Keratinocyte (primary cell): ENCODE measurements at regions not wholly inside any gene's neighbourhood (a gene's known extent, or its start where the extent isn't known, plus 50 kb on each side); places are given as distances from the start of the nearest gene placed in this dataset.

ENCODE experiments used
- DNase-seq: peaks from one replicate; pipeline ENCODE4 v3.0.0-alpha.2; 2011; ENCODE audit warnings: low read depth, missing footprints, low spot score
- FAIRE-seq: peaks from 2 replicates; lab custom pipeline; 2011; peaks lifted over from hg19 to GRCh38; lab: Jason Lieb, UNC
- H2AFZ ChIP-seq: 2 replicates; pipeline ENCODE4 v1.6.0; 2012; ENCODE audit warnings: low read length, control low read depth, inconsistent platforms; ENCODE audit not compliant: control insufficient read depth
- H3K27ac ChIP-seq: 2 replicates; pipeline ENCODE4 v1.5.1; 2011; ENCODE audit warnings: low read length; ENCODE audit not compliant: control insufficient read depth, insufficient read depth
- H3K27me3 ChIP-seq: 3 replicates; pipeline ENCODE4 v1.6.0; 2011; ENCODE audit warnings: low read length; ENCODE audit not compliant: control insufficient read depth, insufficient read depth; ENCODE audit errors: extremely low read depth
- H3K36me3 ChIP-seq, 2 experiments: 2 replicates in 1 of 2; 3 replicates in 1 of 2; pipeline ENCODE4 v1.5.1; 2011; ENCODE audit warnings: low read length in 2 of 2, mild to moderate bottlenecking in 1 of 2; ENCODE audit not compliant: control insufficient read depth in 2 of 2, insufficient read depth in 2 of 2; ENCODE audit errors: extremely low read depth in 1 of 2
- H3K4me1 ChIP-seq: 3 replicates; pipeline ENCODE4 v1.5.1; 2011; ENCODE audit warnings: low read length; ENCODE audit not compliant: control insufficient read depth, insufficient read depth; ENCODE audit errors: extremely low read depth
- H3K4me2 ChIP-seq: 3 replicates; pipeline ENCODE4 v1.6.0; 2011; ENCODE audit warnings: low read depth, low read length; ENCODE audit not compliant: control insufficient read depth, insufficient read depth; ENCODE audit errors: extremely low read depth
- H3K4me3 ChIP-seq, 3 experiments: fragments of 200-600 bp in 1 of 3; sonication (generic) in 1 of 3; 2 replicates in 2 of 3; 3 replicates in 1 of 3; pipeline ENCODE4 v1.5.1; 2011 to 2016; ENCODE audit warnings: low read length in 3 of 3, mild to moderate bottlenecking in 3 of 3, control low read depth in 2 of 3, inconsistent platforms in 1 of 3, low read depth in 1 of 3, mixed read lengths in 1 of 3, mixed run types in 1 of 3, moderate library complexity in 1 of 3; ENCODE audit not compliant: control insufficient read depth in 2 of 3, insufficient read depth in 2 of 3; ENCODE audit errors: extremely low read depth in 1 of 3
- H3K79me2 ChIP-seq: 2 replicates; pipeline ENCODE4 v1.6.0; 2012; ENCODE audit warnings: low read length; ENCODE audit not compliant: control insufficient read depth, insufficient read depth
- H3K9ac ChIP-seq: 3 replicates; pipeline ENCODE4 v1.6.0; 2011; ENCODE audit warnings: low read length; ENCODE audit not compliant: control insufficient read depth, insufficient read depth; ENCODE audit errors: extremely low read depth
- H3K9me1 ChIP-seq: 3 replicates; pipeline ENCODE4 v1.6.0; 2011; ENCODE audit warnings: low read length; ENCODE audit not compliant: control insufficient read depth, insufficient read depth; ENCODE audit errors: extremely low read depth
- H3K9me3 ChIP-seq: 2 replicates; pipeline ENCODE4 v1.5.1; 2012; ENCODE audit warnings: low read depth, low read length; ENCODE audit not compliant: control insufficient read depth
- H4K20me1 ChIP-seq: 3 replicates; pipeline ENCODE4 v1.6.0; 2011; ENCODE audit warnings: low read length; ENCODE audit not compliant: control insufficient read depth, insufficient read depth; ENCODE audit errors: extremely low read depth
- CTCF ChIP-seq, 3 experiments: IDR thresholded peaks in 1 of 3; conservative IDR thresholded peaks in 1 of 3; optimal IDR thresholded peaks in 1 of 3; 2 replicates in 2 of 3; 3 replicates in 1 of 3; pipeline versions ENCODE3 to v1.5.1; 2011; ENCODE audit warnings: low read length in 3 of 3, mild to moderate bottlenecking in 3 of 3, moderate library complexity in 2 of 3, control low read depth in 1 of 3, inconsistent platforms in 1 of 3; ENCODE audit not compliant: insufficient read depth in 2 of 3; ENCODE audit errors: extremely low read depth in 1 of 3
- EZH2 ChIP-seq: IDR thresholded peaks from one replicate; pipeline ENCODE4 v1.6.1; 2012; ENCODE audit warnings: inconsistent platforms, mild to moderate bottlenecking, low read length, moderate library complexity
- dilution Hi-C: fragments of 300-500 bp; cut with MboI; formaldehyde crosslinking; loops from one replicate; pipeline ENCODE4 v1.7.0; 2020; ENCODE audit warnings: low sequenced_read_pairs; ENCODE audit not compliant: extremely low pct_ligation_motif_present

- DNase-seq (no peak), FAIRE-seq (no peak)
- TF ChIP-seq CTCF (optimal IDR thresholded peaks at IDR 0.05 in 1 of 3, IDR thresholded peaks at IDR 0.05 in 1 of 3, conservative IDR thresholded peaks at IDR 0.05 in 1 of 3; ENCODE audit: extremely low read depth in 1 of 3, insufficient read depth in 2 of 3, low read length in 3 of 3) (no peak), EZH2 (no peak)
- dilution Hi-C loops, result no loop called here
- Histone ChIP-seq H3K27ac (no peak overlapping the region), H3K9ac (no peak overlapping the region), H3K4me2 (no peak overlapping the region), H3K4me1 (no peaks in the 10 kb centered on the region), H3K9me3 (no peaks in the 10 kb centered on the region), H4K20me1 (no peaks in the 10 kb centered on the region), H3K9me1 (no peaks in the 10 kb centered on the region), H3K79me2 (no peaks in the 10 kb centered on the region), H3K4me3 (no peak overlapping the region), H3K36me3 (no peaks in the 10 kb centered on the region), H2AFZ (no peak overlapping the region), H3K27me3 (no peaks in the 10 kb centered on the region)
These were observed 207.2 kb downstream of the LMBRD1 start for GRCh38 chr6:69589626-69590025.

GRCh38 chr6:69584913-69585729 lies 211.7 kb downstream of the LMBRD1 start:
- no peak overlapping the region for H3K4me2 ChIP-seq
- no peak for TF ChIP-seq CTCF (optimal IDR thresholded peaks at IDR 0.05 in 1 of 3, IDR thresholded peaks at IDR 0.05 in 1 of 3, conservative IDR thresholded peaks at IDR 0.05 in 1 of 3; ENCODE audit: extremely low read depth in 1 of 3, insufficient read depth in 2 of 3, low read length in 3 of 3)
- TF ChIP-seq EZH2, result no peak
- DNase-seq (no peak), FAIRE-seq (no peak)
- H3K4me3 ChIP-seq, result no peak overlapping the region
- H2AFZ ChIP-seq, result no peak overlapping the region
- H3K27me3 ChIP-seq, result no peaks in the 10 kb centered on the region
- H3K9ac ChIP-seq, result no peak overlapping the region
- H3K27ac ChIP-seq, result no peak overlapping the region
- dilution Hi-C loops, result no loop called here
- H4K20me1 ChIP-seq, result no peaks in the 10 kb centered on the region
- H3K4me1 ChIP-seq, result no peaks in the 10 kb centered on the region
- H3K36me3 ChIP-seq, result no peaks in the 10 kb centered on the region
- no peaks in the 10 kb centered on the region for H3K9me1 ChIP-seq
- no peaks in the 10 kb centered on the region for H3K9me3 ChIP-seq
- no peaks in the 10 kb centered on the region for H3K79me2 ChIP-seq
